Activated B cell treated with CpG ODN at 0.5 μM for 24 hours (primary cell): ENCODE measurements at regions not wholly inside any gene's neighbourhood (a gene's known extent, or its start where the extent isn't known, plus 50 kb on each side); places are given as distances from the start of the nearest gene placed in this dataset.

Experiments used
- ATAC-seq: fragments of 200-7000 bp; cut with Tn5 transposase; one replicate; pipeline ENCODE4 v1.10.0; 2021; ENCODE audit warnings: low read depth, mild to moderate bottlenecking, moderate library complexity
- CTCF ChIA-PET: fragments of 350-600 bp; sonication (Branson Sonifier 250); formaldehyde crosslinking; loops from one replicate; lab custom pipeline; 2021; ENCODE audit warnings: antibody characterized with exemption; lab: Charles Lee
- POLR2A ChIA-PET: fragments of 350-600 bp; sonication (Branson Sonifier 250); formaldehyde crosslinking; loops from one replicate; lab custom pipeline; 2021; ENCODE audit warnings: antibody characterized with exemption; lab: Charles Lee
- DNase-seq: peaks from one replicate; pipeline ENCODE4 v3.0.0; 2022
- H3K27ac Mint-ChIP-seq: one replicate; pipeline ENCODE4 v1.8.0; 2020; ENCODE audit warnings: mixed read lengths
- H3K27me3 Mint-ChIP-seq: one replicate; pipeline ENCODE4 v1.8.0; 2021; ENCODE audit warnings: mixed read lengths
- H3K36me3 Mint-ChIP-seq: one replicate; pipeline ENCODE4 v1.8.0; 2021; ENCODE audit warnings: low read depth, mixed read lengths
- H3K4me1 Mint-ChIP-seq: one replicate; pipeline ENCODE4 v1.8.0; 2021; ENCODE audit warnings: mixed read lengths
- H3K4me3 Mint-ChIP-seq: one replicate; pipeline ENCODE4 v1.8.0; 2020; ENCODE audit warnings: mild to moderate bottlenecking, mixed read lengths
- H3K9me3 Mint-ChIP-seq: one replicate; pipeline ENCODE4 v1.8.0; 2020; ENCODE audit warnings: mixed read lengths
- CTCF ChIP-seq: fragments of 200-600 bp; IDR thresholded peaks from one replicate; pipeline ENCODE4 v1.8.0; 2022; ENCODE audit warnings: antibody characterized with exemption, mild to moderate bottlenecking
- intact Hi-C: fragments of 100-400 bp; cut with micrococcal nuclease; formaldehyde crosslinking; loops from one replicate; pipeline ENCODE4 v1.15.1; 2024

DNA sequence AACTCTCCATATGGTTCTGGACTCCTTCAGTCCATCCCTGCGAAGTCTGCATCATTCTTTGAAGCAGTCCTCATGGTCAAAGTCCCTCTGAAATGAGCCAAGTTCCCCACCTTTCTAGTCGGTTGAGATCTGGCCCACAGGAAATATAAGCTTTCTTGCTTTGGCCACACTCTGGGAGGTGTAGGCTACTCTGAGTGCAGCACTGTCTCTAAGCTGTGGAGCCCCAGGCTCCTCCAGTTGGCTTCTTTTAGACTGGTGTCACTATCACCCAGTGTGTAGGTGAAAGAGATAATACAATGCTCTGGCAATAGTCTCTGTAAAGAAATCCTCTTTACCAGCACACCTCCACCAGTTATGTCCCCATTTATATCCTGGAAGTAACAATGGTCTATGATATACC lies 486.5 kb upstream of the KLF12 start:
- intact Hi-C loops = no loop called here
- Mint-ChIP-seq H3K4me1 (no peaks in the 10 kb centered on the region), H3K27ac (no peak overlapping the region), H3K36me3 (no peaks in the 10 kb centered on the region), H3K9me3 (no peaks in the 10 kb centered on the region), H3K27me3 (peaks cover 1% of the 10 kb centered on the region), H3K4me3 (no peak overlapping the region)
- TF ChIP-seq CTCF = no peak
- CTCF ChIA-PET = no interaction called here
- no peak for DNase-seq
- POLR2A ChIA-PET = no interaction called here
- no peak for ATAC-seq

GRCh38 chr13:74620308-74620707 lies 486.1 kb upstream of the KLF12 start:
- CTCF ChIA-PET = no interaction called here
- TF ChIP-seq CTCF = no peak
- Mint-ChIP-seq H3K9me3 (no peaks in the 10 kb centered on the region), H3K27me3 (peaks cover 5% of the 10 kb centered on the region), H3K36me3 (no peaks in the 10 kb centered on the region), H3K4me1 (no peaks in the 10 kb centered on the region), H3K27ac (no peak overlapping the region), H3K4me3 (no peak overlapping the region)
- intact Hi-C loops = no loop called here
- no peak for ATAC-seq
- no peak for DNase-seq
- POLR2A ChIA-PET = no interaction called here

DNA sequence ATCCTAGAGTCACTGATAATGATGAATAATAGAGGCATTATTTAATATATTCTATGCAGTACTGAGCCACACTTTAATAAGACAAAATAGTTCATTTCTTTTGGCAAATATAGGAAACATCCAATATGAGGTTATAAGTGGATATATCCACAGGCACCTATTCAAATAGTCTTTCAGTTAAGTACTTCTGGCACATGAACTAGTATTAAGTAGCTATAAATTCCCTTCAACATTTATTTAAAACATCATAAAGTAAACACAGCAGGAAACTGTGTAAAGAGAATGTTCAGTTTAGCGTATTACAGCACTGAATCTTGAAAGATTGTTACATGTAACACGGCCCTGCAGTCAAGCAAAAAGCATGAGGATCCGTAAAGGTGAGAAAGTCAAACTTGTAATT lies 463.3 kb upstream of the KLF12 start:
- Mint-ChIP-seq H3K27me3 (peaks cover 2% of the 10 kb centered on the region), H3K4me3 (no peak overlapping the region), H3K27ac (no peak overlapping the region), H3K9me3 (peaks cover 10% of the 10 kb centered on the region), H3K4me1 (no peaks in the 10 kb centered on the region), H3K36me3 (no peaks in the 10 kb centered on the region)
- POLR2A ChIA-PET = no interaction called here
- intact Hi-C loops = no loop called here
- ATAC-seq (no peak), DNase-seq (no peak)
- CTCF ChIA-PET = no interaction called here
- TF ChIP-seq CTCF = no peak

- CTCF ChIA-PET = no interaction called here
- POLR2A ChIA-PET = no interaction called here
- TF ChIP-seq CTCF = no peak
- Mint-ChIP-seq H3K36me3 (no peaks in the 10 kb centered on the region), H3K27me3 (no peaks in the 10 kb centered on the region), H3K9me3 (peaks cover 10% of the 10 kb centered on the region), H3K27ac (no peak overlapping the region), H3K4me1 (no peaks in the 10 kb centered on the region), H3K4me3 (no peak overlapping the region)
- ATAC-seq = no peak
- intact Hi-C loops = no loop called here
- DNase-seq = no peak
Observed at GRCh38 chr13:74596691-74597090, 462.5 kb upstream of the KLF12 start.

DNA sequence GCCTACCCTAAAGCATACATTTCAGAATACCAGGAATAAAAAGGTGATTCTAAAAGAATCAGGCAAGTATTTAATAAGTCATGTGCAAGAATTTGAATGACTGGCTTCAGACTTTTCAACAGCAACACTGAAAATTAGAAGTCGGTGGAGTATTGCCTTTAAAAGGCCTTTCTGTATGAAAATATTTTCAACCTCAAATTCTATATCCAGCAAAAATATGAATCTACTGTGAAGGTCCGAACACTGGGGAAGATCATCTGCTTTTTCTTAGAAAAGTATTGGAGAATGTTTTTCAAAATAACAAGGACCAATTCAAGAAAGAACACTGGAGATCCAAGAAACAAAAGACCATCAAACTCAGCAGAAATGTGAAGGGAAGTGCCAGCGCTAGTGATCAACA lies 459.5 kb upstream of the KLF12 start:
- DNase-seq = no peak
- Mint-ChIP-seq H3K27me3 (peaks cover 2% of the 10 kb centered on the region), H3K4me1 (no peaks in the 10 kb centered on the region), H3K36me3 (no peaks in the 10 kb centered on the region), H3K9me3 (peaks cover 10% of the 10 kb centered on the region), H3K27ac (no peak overlapping the region), H3K4me3 (no peak overlapping the region)
- TF ChIP-seq CTCF = no peak
- ChIA-PET CTCF (no interaction called here), POLR2A (no interaction called here)
- intact Hi-C loops = no loop called here
- ATAC-seq = no peak
